ENCODE measurements at regions not wholly inside any gene's neighbourhood (a gene's known extent, or its start where the extent isn't known, plus 50 kb on each side); places are given as distances from the start of the nearest gene placed in this dataset.
A peak's percentile ranks its signal among the peaks of the same experiment; 100 is the strongest.

- DNase-seq (peak in 1 of 2 donors; percentile 23), ATAC-seq (peak in 4 of 8 donors; percentile 27 to 37 (median 30))
- Histone ChIP-seq H3K36me3 (no peaks in the 10 kb centered on the region), H3K4me1 (peaks cover 0 to 11% (median 0%) of the 10 kb centered on the region in 9 donors), H3K27me3 (no peaks in the 10 kb centered on the region), H3K9me3 (no peaks in the 10 kb centered on the region), H3K27ac (no peak overlapping the region), H3K4me3 (no peak overlapping the region)
- intact Hi-C loops (cut with DNase I) = loop anchor here in 5 of 10 donors (2.0 to 10.0 kb wide), 4 partner anchors 50 to 590 kb away; no protein-coding TSS in a partner anchor
- 38 to 51% methylated on average over 7 of the region's 7 CpGs for WGBS, 2 donors
- no peak for TF ChIP-seq CTCF (IDR thresholded peaks at IDR 0.05)
Observed at GRCh38 chr13:91132786-91133185, 214.7 kb upstream of the MIR17HG start.

- peak in 7 of 8 donors; percentile 46 to 77 (median 67) for ATAC-seq
- Histone ChIP-seq H3K4me3 (no peak overlapping the region), H3K27ac (no peak overlapping the region), H3K27me3 (no peaks in the 10 kb centered on the region), H3K4me1 (peaks cover 0 to 11% (median 0%) of the 10 kb centered on the region in 9 donors), H3K36me3 (no peaks in the 10 kb centered on the region), H3K9me3 (no peaks in the 10 kb centered on the region)
- WGBS, 2 donors = 40 to 42% methylated on average over 11 of the region's 11 CpGs
- DNase-seq = peak in 1 of 2 donors; percentile 48
- TF ChIP-seq CTCF (IDR thresholded peaks at IDR 0.05) = peak; percentile 36 to 81 (median 73)
- intact Hi-C loops (cut with DNase I) = loop anchor here in 7 of 10 donors (1.0 to 10.0 kb wide), 5 partner anchors 48 to 588 kb away; no protein-coding TSS in a partner anchor
Observed at GRCh38 chr13:91133941-91134802, 213.3 kb upstream of the MIR17HG start.

- intact Hi-C loops (cut with DNase I) = loop anchor here in 8 of 10 donors (1.0 to 10.0 kb wide), 7 partner anchors 48 to 648 kb away; no protein-coding TSS in a partner anchor
- peak in 1 of 8 donors; percentile 51 for ATAC-seq
- H3K4me3 ChIP-seq = no peak overlapping the region
Observed at GRCh38 chr13:91134803-91135184, 212.7 kb upstream of the MIR17HG start.

More at GRCh38 chr13:91134803-91135184, 212.7 kb upstream of the MIR17HG start:
- no peaks in the 10 kb centered on the region for H3K9me3 ChIP-seq
- H3K27ac ChIP-seq = no peak overlapping the region
- H3K27me3 ChIP-seq = no peaks in the 10 kb centered on the region
- peaks cover 0 to 11% (median 0%) of the 10 kb centered on the region in 9 donors for H3K4me1 ChIP-seq
- 61 to 63% methylated on average over 2 of the region's 2 CpGs for WGBS, 2 donors
- no peak for DNase-seq
- TF ChIP-seq CTCF (IDR thresholded peaks at IDR 0.05) = no peak
- H3K36me3 ChIP-seq = no peaks in the 10 kb centered on the region

Data from heart right ventricle (tissue), 16 donors.